Kidney capillary endothelial cell (primary cell): ENCODE measurements at regions not wholly inside any gene's neighbourhood (a gene's known extent, or its start where the extent isn't known, plus 50 kb on each side); places are given as distances from the start of the nearest gene placed in this dataset.
"Not testable (repeated sequence)": the region's sequence is repeated elsewhere in the genome, so short reads cannot be mapped to it uniquely, and the experiment has no call there.

Experiments
- DNase-seq: peaks from one replicate; pipeline ENCODE4 v3.0.0-alpha.2; 2018; ENCODE audit warnings: low spot score

- no peak for DNase-seq
Measured at GRCh38 chr4:10816571-10816970, 132.0 kb upstream of the CLNK start.

DNA sequence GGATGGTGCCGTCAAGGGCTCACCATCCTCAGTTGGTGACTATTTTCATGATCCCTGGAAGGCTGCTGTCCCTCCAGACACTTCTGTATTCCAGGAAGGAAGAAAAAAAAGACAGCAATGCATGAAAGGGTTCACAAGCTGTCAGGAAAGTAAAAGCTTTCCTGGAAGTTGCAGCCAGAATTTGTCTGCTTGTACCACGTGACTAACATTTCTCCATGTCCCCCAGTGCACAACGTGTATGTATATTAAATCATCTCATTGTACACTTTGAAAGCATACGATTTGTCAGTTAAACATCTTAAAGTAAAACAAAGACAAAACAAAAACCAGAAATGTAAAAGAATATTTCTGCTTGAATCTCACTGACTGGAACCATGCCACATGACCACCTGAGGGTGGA lies 127.4 kb upstream of the CLNK start:
- DNase-seq, result no peak

DNA sequence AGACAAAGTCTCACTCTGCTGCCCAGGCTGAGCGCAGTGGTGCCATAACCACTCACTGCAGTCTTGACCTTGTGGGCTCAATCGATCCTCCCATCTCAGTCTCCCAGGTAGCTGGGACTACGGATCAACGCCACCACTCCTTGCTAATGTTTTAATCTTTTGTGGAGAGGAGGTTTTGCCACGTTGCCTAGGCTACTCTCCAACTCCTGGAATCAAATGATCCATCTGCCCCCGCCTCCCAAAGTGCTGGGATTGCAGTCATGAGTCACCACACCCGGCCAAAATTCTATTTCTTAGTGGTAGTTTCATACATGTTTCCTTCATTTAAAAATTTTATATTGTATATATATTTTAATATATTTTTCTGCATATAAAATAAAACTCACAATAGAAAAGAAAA lies 125.8 kb upstream of the CLNK start:
- DNase-seq, result no peak

DNA sequence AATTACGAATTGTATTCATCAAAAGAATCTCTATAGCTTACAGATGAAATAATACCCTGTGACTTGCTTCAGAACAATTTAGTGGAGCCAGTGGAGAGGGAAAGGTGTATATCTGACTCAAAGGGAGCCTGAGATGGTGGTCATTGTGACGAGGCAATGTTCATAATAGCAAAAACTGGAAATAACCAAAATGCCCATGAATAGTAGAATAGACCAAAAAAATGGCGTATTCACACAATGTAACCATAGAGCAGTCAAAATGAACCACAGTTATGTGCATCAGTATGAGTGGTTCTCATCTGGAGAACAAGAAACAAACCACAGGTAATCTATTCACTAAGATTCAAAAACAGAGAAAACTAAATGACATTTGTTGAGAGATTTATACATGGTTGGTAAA lies 125.3 kb upstream of the CLNK start:
- no peak for DNase-seq

DNA sequence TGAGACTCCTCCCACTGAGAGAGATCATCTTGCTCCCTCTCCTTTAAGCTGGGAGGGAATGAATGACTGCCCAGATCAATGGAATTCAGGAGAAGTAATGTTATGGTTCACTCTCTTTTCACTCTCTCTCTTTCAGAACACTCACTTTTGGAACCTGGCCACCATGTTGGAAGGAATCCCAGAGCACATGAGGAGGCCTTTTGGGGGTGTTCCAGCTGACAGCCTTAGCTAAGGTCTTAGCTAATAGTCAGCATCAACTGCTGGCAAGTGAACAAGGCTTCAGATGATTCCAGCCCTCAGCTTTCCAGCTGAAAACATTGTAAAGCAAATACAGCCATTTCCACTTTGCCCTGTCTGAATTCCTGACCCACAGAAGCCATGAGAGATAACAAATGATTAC lies 124.0 kb upstream of the CLNK start:
- no peak for DNase-seq

GRCh38 chr4:10806953-10807645 lies 122.5 kb upstream of the CLNK start:
- no peak for DNase-seq

DNA sequence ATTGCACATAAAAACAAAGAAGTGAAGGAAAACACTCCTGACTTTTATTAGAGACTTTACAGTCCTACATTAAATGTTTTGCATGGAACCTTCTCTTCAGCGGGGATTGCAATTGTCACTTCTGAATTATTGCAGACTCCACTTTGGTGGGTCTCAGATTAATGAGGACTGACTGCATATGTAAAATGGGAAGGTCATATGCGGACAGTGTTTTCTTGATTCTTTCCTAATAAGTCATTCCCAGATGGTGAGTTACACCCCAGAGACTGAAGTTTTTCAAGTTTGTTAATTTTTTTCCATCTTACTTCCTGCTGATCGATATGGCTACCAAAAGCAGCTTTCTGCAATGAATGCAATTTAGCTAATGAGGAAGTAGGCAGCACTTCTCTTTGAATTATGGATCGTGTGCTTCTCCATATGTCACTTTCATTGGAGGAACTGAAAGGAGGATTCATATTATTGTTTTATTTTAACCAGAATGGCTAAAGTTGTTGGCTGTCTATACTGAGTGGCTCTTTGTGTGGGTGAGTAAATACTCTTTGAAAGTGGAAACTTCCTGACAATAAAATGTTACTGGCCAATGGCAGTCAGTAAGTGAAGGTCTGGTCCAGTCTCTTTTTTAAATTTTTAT lies 119.3 kb upstream of the CLNK start:
- no peak for DNase-seq

DNA sequence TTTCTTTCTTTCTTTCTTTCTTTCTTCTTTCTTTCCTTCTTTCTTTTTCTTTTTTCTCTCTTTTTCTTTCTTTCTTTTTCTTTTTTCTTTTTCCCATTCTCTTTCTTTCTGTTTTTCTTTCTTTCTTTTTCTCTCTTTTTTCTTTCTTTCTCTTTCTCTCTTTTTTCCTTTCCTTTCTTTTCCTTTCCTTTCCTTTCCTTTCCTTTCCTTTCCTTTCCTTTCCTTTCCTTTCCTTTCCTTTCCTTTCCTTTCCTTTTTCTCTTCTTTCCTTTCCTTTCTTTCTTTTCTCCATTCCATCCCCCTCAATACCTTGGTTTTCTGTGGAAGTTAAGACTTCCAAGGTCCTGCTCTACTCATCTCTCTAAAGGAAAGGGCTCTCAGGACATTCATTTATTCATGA lies 102.8 kb upstream of the CLNK start:
- no peak for DNase-seq

DNA sequence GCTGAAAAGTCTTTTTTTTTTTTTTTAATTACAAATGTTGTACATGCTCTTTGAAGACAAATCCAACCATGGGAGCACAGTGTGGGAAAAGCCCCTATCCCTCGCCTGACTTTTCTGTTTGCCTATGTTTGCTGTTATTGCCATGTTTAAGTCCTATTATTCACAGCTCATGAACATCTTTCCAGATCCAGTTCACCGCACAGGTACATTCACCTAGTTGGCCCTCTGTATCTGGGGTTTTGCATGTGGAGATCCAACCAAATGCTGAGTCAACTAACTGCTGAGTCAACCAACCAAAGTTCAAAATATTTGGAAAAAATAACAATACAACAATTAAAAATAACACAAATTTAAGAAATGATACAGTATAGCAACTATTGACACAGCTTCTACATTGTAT lies 100.1 kb upstream of the CLNK start:
- DNase-seq, result no peak

- DNase-seq, result peak; percentile 85
Measured at GRCh38 chr4:10783351-10783750, 98.8 kb upstream of the CLNK start.

GRCh38 chr4:10781805-10782204 lies 97.2 kb upstream of the CLNK start:
- DNase-seq, result no peak

DNA sequence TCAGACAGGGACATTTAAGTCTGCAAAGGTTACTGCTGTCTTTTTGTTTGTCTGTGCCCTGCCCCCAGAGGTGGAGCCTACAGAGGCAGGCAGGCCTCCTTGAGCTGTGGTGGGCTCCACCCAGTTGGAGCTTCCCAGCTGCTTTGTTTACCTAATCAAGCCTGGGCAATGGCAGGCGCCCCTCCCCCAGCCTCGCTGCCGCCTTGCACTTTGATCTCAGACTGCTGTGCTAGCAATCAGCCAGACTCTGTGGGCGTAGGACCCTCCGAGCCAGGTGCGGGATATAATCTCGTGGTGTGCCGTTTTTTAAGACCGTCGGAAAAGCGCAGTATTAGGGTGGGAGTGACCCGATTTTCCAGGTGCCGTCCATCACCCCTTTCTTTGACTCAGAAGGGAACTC lies 96.2 kb upstream of the CLNK start:
- not testable (repeated sequence) for DNase-seq

DNA sequence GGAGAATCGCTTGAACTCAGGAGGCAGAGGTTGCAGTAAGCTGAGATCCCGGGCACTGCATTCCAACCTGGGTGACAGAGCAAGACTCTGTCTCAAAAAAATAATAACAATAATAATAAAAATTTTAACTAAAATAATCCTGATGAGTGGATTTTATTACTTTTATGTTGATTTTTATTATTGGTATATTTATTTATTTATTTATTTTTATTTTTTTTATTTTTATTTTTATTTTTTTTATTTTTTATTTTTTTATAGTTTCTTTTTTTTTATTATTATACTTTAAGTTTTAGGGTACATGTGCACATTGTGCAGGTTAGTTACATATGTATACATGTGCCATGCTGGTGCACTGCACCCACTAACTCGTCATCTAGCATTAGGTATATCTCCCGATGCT lies 90.6 kb upstream of the CLNK start:
- DNase-seq, result not testable (repeated sequence)

DNA sequence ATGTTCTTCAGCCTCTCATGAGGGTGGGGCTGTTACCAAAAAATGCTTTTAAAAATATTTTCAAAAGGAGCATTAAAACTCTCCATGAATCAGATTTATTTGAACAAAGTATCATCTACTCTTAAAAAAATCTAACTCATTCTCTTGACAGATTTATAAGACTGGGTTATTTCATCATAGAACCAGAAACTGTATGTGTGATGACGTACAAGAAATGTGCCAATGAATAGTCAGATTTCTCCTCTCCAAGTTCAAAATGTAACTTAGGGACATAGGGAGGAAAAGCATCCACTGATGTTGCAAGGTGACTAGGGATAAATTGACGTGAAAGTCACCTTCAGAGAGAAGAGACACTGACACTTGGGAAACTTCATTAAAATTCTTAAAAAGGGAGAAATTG lies 89.1 kb upstream of the CLNK start:
- no peak for DNase-seq

- DNase-seq, result no peak
Measured at GRCh38 chr4:10773010-10773409, 88.4 kb upstream of the CLNK start.

DNA sequence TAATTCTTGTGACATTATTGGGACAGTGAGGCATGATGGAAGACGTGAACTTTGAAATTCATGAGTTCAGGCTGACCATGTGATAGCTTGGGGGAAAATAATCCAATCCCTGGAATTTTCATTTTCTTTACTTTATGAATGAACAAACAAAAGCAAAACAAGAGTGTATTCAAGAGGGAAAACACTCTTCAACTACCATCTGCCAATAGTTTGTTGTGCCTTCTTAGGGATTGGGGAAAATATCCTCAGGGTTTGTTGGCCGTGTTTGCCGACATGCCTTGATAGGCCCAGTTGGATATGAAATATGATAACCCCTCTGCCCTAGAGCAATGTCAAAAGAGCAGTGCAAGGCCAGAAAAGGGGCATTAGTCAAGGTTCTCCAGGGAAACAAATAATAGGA lies 80.8 kb upstream of the CLNK start:
- no peak for DNase-seq

GRCh38 chr4:10762561-10762960 lies 78.0 kb upstream of the CLNK start:
- DNase-seq, result peak; percentile 45

DNA sequence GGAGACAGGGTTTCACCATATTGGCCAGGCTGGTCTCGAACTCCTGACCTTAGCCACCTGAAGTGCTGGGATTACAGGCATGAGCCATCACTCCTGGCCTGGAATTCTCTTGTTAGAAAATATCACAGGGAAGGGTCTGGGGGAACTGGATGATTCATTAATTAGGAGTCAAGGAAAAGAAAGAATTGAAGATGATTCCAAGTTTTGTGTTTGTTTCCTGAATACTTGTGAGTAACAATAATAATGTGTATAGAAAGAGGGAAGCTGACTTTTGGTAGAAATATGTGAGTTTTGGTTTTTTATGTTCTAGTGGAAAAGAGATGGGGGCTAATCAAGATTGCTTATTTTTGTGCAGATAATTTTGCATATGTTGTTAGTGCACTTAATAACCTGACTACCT lies 77.3 kb upstream of the CLNK start:
- DNase-seq, result peak; percentile 28

DNA sequence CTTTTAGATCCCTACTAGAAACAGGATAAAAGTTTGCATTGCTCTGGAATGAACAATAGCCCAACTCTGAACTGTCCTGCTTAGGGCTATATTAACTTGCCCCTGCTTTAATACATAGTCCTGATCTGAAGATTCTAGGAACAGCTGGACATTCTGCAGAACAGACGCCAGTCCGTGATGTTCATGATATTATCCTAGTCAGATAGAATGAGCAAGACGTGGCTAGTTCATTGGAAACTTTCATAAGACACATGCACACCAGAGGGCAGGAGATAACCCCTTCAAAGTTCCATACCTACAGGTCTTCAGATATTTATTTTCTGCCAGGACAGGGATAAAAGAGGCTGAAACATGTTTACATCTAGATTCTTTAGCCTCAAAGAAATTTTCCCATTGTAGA lies 75.5 kb upstream of the CLNK start:
- DNase-seq, result no peak

DNA sequence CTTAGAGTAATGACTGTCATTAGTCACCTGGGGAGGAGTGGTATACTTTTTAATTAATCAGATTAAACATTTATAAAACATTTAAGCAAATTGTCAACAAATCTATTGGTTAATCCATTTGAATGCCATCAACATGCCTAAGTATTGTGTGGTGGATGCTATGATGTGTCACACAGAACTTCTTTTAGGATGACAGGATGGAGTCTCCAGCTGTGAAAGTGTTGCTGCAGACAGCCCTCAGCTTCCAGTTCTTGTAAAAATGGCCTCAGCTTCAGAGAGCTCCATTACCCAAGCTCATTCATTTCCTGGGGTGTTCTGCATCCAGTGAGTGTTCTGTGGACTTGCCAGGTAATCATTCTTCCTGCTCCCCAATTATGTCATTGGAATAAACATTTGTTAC lies 74.3 kb upstream of the CLNK start:
- DNase-seq, result no peak

DNA sequence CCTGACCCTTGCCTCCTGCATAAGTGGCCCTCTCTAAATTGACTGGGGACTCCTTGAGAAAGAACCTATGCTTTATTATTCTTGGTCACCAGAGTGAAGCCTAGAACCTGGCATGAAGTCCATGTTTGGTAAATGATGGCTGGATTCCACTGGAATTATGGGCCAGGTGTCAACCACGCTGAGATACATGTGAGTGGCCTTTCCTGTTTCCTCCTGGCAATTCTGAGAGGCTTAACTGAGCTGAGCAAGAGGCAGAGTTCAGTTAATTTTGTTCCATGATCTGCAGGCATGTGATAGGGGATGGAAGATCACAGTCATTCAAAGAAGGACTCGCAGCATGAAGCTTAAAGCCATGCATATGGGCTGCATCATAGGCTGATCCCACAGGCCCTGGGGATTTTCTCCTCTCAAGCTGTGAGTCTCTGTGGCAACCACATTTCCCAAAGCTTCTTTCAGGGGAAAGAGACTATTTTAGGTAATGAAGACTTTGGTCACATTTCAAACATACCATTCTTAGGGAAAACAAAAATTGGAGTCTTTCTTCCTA lies 69.4 kb upstream of the CLNK start:
- DNase-seq, result no peak

DNA sequence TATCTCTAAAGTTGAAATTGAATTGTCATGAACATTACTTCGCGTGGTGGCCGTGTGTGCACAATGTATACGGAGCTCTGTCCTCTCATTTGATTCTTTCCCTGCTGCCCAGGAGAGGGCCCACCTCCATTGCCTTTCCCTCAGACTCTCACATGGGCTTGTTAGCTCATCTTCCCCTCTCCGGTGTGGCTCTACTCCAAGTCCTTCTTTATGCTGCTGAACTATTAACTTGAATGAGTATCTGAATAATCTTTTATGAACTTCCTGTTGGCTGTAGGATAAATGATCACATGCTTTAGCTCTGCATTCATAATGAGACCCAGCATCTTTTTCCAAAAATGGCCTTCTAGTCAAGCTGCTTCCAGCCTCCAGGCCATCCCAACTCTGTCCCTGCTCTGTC lies 68.8 kb upstream of the CLNK start:
- no peak for DNase-seq

GRCh38 chr4:10750714-10751113 lies 66.1 kb upstream of the CLNK start:
- DNase-seq, result no peak

GRCh38 chr4:10747186-10747585 lies 62.6 kb upstream of the CLNK start:
- no peak for DNase-seq
